ENCODE measurements at regions not wholly inside any gene's neighbourhood (a gene's known extent, or its start where the extent isn't known, plus 50 kb on each side); places are given as distances from the start of the nearest gene placed in this dataset.

DNA sequence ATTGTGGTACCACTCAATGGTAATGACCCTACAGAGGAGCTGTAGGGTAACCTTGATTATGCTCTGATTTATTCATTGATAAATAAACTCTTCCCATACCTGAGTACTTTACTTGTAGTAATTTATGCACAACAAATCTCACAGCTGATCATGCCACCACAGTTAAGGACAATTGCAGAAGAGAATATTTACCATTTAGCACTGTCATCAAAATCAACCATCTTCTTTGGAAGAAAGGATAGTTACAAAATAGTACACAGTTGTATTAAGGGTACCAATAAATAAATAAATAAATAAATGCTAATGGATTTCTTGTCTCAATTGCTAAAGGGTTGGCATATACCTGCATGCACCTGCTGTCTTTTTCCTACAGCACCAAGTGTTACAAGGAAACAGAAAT is 97.6 kb upstream of the PDE1C start:
- Histone ChIP-seq H3K4me1 (ENCODE audit: control insufficient read depth in 1 of 2, insufficient read depth in 2 of 2, low read length in 2 of 2) (peaks cover 2 to 8% of the 10 kb centered on the region in 2 experiments; a peak in 3 of 4 replicates), H2AFZ (ENCODE audit: low read depth, low read length, poor library complexity, severe bottlenecking) (no peak overlapping the region), H3K79me2 (ENCODE audit: insufficient read depth, low read length) (no peaks in the 10 kb centered on the region), H3K4me2 (ENCODE audit: low read length) (no peak overlapping the region), H4K20me1 (ENCODE audit: insufficient read depth) (no peaks in the 10 kb centered on the region), H3K27me3 (ENCODE audit: insufficient read depth, low read length) (0 out of 2 replicates have a peak, but pooled peaks cover 5% of the 10 kb centered on the region), H3K9me2 (ENCODE audit: insufficient read depth) (no peaks in the 10 kb centered on the region), H3K4me3 (replicated peaks in 1 of 2; ENCODE audit: low read depth in 1 of 2, low read length in 2 of 2) (no peak overlapping the region), H3K9ac (ENCODE audit: low read length) (no peak overlapping the region), H3K36me3 (ENCODE audit: control insufficient read depth in 1 of 2, insufficient read depth in 2 of 2, low read length in 2 of 2) (no peaks in the 10 kb centered on the region), H3K9me3 (ENCODE audit: control insufficient read depth in 1 of 2, insufficient read depth in 1 of 2, low read depth in 1 of 2, low read length in 2 of 2) (no peaks in the 10 kb centered on the region), H3K27ac (ENCODE audit: low read depth, low read length) (no peak overlapping the region)
- no TSS peak for BruUV-seq (replicated peaks)
- TF ChIP-seq EZH2phosphoT487 (IDR thresholded peaks at IDR 0.05; ENCODE audit: borderline replicate concordance) (no peak), TCF7L2 (IDR thresholded peaks at IDR 0.05; ENCODE audit: borderline replicate concordance, extremely low read depth, insufficient read depth, insufficient read length) (no peak), SIN3A (IDR thresholded peaks at IDR 0.05; ENCODE audit: low read depth) (no peak)
- ChIA-PET CTCF (no interaction called here), POLR2A (no interaction called here), RAD21 (ENCODE audit: low non-redundant PET in 1 of 2, low total read pairs in 2 of 2, uncharacterized antibody in 2 of 2, unreplicated experiment in 2 of 2) (no interaction called here)
- DNase-seq (ENCODE audit: low read depth, low spot score) (no peak), ATAC-seq (no peak)
- intact Hi-C loops (cut with micrococcal nuclease), result no loop called here

- ChIA-PET RAD21 (ENCODE audit: low non-redundant PET in 1 of 2, low total read pairs in 2 of 2, uncharacterized antibody in 2 of 2, unreplicated experiment in 2 of 2) (no interaction called here), POLR2A (no interaction called here), CTCF (no interaction called here)
- Histone ChIP-seq H3K4me1 (ENCODE audit: control insufficient read depth in 1 of 2, insufficient read depth in 2 of 2, low read length in 2 of 2) (peaks cover 2 to 12% of the 10 kb centered on the region in 2 experiments; a peak in 3 of 4 replicates), H3K4me3 (replicated peaks in 1 of 2; ENCODE audit: low read depth in 1 of 2, low read length in 2 of 2) (no peak overlapping the region), H2AFZ (ENCODE audit: low read depth, low read length, poor library complexity, severe bottlenecking) (no peak overlapping the region), H3K9me2 (ENCODE audit: insufficient read depth) (no peaks in the 10 kb centered on the region), H3K9me3 (ENCODE audit: control insufficient read depth in 1 of 2, insufficient read depth in 1 of 2, low read depth in 1 of 2, low read length in 2 of 2) (no peaks in the 10 kb centered on the region), H4K20me1 (ENCODE audit: insufficient read depth) (no peaks in the 10 kb centered on the region), H3K4me2 (ENCODE audit: low read length) (no peak overlapping the region), H3K36me3 (ENCODE audit: control insufficient read depth in 1 of 2, insufficient read depth in 2 of 2, low read length in 2 of 2) (no peaks in the 10 kb centered on the region), H3K79me2 (ENCODE audit: insufficient read depth, low read length) (no peaks in the 10 kb centered on the region), H3K27me3 (ENCODE audit: insufficient read depth, low read length) (0 out of 2 replicates have a peak, but pooled peaks cover 5% of the 10 kb centered on the region), H3K27ac (ENCODE audit: low read depth, low read length) (no peak overlapping the region), H3K9ac (ENCODE audit: low read length) (no peak overlapping the region)
- ATAC-seq, result no peak
- intact Hi-C loops (cut with micrococcal nuclease), result no loop called here
- BruUV-seq (replicated peaks), result no TSS peak
- DNase-seq (ENCODE audit: low read depth, low spot score), result no peak
- TF ChIP-seq, protein P1, sequence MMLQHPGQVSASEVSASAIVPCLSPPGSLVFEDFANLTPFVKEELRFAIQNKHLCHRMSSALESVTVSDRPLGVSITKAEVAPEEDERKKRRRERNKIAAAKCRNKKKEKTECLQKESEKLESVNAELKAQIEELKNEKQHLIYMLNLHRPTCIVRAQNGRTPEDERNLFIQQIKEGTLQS (IDR thresholded peaks at IDR 0.05), result no peak
- TF ChIP-seq ZBTB33 (IDR thresholded peaks at IDR 0.05; ENCODE audit: extremely low read depth, insufficient replicate concordance, low read length) (no peak), YY1 (IDR thresholded peaks at IDR 0.05; ENCODE audit: extremely low read depth, insufficient replicate concordance, low read depth, low read length) (no peak)
- TF ChIP-seq, protein P2, sequence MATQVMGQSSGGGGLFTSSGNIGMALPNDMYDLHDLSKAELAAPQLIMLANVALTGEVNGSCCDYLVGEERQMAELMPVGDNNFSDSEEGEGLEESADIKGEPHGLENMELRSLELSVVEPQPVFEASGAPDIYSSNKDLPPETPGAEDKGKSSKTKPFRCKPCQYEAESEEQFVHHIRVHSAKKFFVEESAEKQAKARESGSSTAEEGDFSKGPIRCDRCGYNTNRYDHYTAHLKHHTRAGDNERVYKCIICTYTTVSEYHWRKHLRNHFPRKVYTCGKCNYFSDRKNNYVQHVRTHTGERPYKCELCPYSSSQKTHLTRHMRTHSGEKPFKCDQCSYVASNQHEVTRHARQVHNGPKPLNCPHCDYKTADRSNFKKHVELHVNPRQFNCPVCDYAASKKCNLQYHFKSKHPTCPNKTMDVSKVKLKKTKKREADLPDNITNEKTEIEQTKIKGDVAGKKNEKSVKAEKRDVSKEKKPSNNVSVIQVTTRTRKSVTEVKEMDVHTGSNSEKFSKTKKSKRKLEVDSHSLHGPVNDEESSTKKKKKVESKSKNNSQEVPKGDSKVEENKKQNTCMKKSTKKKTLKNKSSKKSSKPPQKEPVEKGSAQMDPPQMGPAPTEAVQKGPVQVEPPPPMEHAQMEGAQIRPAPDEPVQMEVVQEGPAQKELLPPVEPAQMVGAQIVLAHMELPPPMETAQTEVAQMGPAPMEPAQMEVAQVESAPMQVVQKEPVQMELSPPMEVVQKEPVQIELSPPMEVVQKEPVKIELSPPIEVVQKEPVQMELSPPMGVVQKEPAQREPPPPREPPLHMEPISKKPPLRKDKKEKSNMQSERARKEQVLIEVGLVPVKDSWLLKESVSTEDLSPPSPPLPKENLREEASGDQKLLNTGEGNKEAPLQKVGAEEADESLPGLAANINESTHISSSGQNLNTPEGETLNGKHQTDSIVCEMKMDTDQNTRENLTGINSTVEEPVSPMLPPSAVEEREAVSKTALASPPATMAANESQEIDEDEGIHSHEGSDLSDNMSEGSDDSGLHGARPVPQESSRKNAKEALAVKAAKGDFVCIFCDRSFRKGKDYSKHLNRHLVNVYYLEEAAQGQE (IDR thresholded peaks at IDR 0.05; ENCODE audit: low read depth), result no peak
- TF ChIP-seq, protein P3, sequence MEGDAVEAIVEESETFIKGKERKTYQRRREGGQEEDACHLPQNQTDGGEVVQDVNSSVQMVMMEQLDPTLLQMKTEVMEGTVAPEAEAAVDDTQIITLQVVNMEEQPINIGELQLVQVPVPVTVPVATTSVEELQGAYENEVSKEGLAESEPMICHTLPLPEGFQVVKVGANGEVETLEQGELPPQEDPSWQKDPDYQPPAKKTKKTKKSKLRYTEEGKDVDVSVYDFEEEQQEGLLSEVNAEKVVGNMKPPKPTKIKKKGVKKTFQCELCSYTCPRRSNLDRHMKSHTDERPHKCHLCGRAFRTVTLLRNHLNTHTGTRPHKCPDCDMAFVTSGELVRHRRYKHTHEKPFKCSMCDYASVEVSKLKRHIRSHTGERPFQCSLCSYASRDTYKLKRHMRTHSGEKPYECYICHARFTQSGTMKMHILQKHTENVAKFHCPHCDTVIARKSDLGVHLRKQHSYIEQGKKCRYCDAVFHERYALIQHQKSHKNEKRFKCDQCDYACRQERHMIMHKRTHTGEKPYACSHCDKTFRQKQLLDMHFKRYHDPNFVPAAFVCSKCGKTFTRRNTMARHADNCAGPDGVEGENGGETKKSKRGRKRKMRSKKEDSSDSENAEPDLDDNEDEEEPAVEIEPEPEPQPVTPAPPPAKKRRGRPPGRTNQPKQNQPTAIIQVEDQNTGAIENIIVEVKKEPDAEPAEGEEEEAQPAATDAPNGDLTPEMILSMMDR (IDR thresholded peaks at IDR 0.05 in 2 of 3, conservative IDR thresholded peaks at IDR 0.05 in 1 of 3; ENCODE audit: borderline replicate concordance in 1 of 3, insufficient read depth in 1 of 3, low read depth in 2 of 3, low read length in 2 of 3), result no peak
Observed at GRCh38 chr7:32167256-32167655, 97.0 kb upstream of the PDE1C start.

Measured in HCT116 (cell line).